IMR-90 (cell line): ENCODE measurements at regions not wholly inside any gene's neighbourhood (a gene's known extent, or its start where the extent isn't known, plus 50 kb on each side); places are given as distances from the start of the nearest gene placed in this dataset.

ENCODE experiments used
- ATAC-seq: fragments of 200-7000 bp; cut with Tn5 transposase; 2 replicates; pipeline ENCODE4 v1.9.1; 2020; ENCODE audit warnings: low read depth, mild to moderate bottlenecking, moderate library complexity
- BruUV-seq: library from RNA; stranded (reverse); fragments of 400-500 nt; replicated peaks from 2 replicates; lab custom pipeline; 2021; lab: Mats Ljungman, UMichigan
- CTCF ChIA-PET: fragments of 300-600 bp; formaldehyde crosslinking; extraction: SDS; loops from one replicate; lab custom pipeline; 2021; ENCODE audit warnings: antibody characterized with exemption; lab: Yijun Ruan, JAX
- POLR2A ChIA-PET: fragments of 300-600 bp; sonication (Branson Sonifier 250); formaldehyde crosslinking; loops from one replicate; lab custom pipeline; 2022; ENCODE audit warnings: antibody characterized with exemption; ENCODE audit not compliant: unreplicated experiment; lab: Charles Lee
- DNase-seq: peaks from one replicate; pipeline ENCODE4 v3.0.0; 2013
- H2AFZ ChIP-seq: replicated peaks from 2 replicates; pipeline ENCODE3; 2013; ENCODE audit warnings: low read length, mild to moderate bottlenecking; ENCODE audit not compliant: poor library complexity
- H2AK5ac ChIP-seq: 2 replicates; pipeline ENCODE4 v1.6.1; 2013; ENCODE audit warnings: low read depth, low read length, inconsistent platforms
- H2AK9ac ChIP-seq: replicated peaks from 2 replicates; pipeline ENCODE3; 2013; ENCODE audit warnings: mild to moderate bottlenecking, low read depth, low read length, moderate library complexity; ENCODE audit not compliant: poor library complexity
- H2BK120ac ChIP-seq: 2 replicates; pipeline ENCODE4 v1.6.1; 2013; ENCODE audit warnings: low read depth, low read length, inconsistent platforms
- H2BK15ac ChIP-seq: 3 replicates; pipeline ENCODE4 v1.6.1; 2013; ENCODE audit warnings: low read depth, low read length, inconsistent platforms
- H2BK20ac ChIP-seq: 2 replicates; pipeline ENCODE4 v1.6.1; 2013; ENCODE audit warnings: low read depth, mild to moderate bottlenecking, inconsistent platforms, low read length, moderate library complexity
- H2BK5ac ChIP-seq: 2 replicates; pipeline ENCODE4 v1.6.1; 2013; ENCODE audit warnings: mild to moderate bottlenecking, low read depth, low read length, inconsistent platforms; ENCODE audit not compliant: poor library complexity, severe bottlenecking
- H3K14ac ChIP-seq: replicated peaks from 2 replicates; pipeline ENCODE4 v1.6.1; 2013; ENCODE audit warnings: low read depth, low read length, inconsistent platforms
- H3K18ac ChIP-seq: 2 replicates; pipeline ENCODE4 v1.6.1; 2013; ENCODE audit warnings: low read depth, low read length, control low read depth
- H3K23ac ChIP-seq: 2 replicates; pipeline ENCODE4 v1.6.1; 2013; ENCODE audit warnings: low read depth, low read length, inconsistent platforms
- H3K27ac ChIP-seq: 2 replicates; pipeline ENCODE4 v1.5.1; 2013; ENCODE audit warnings: mild to moderate bottlenecking, control low read depth, low read length; ENCODE audit not compliant: insufficient read depth
- H3K27me3 ChIP-seq: 2 replicates; pipeline ENCODE4 v1.6.1; 2013; ENCODE audit warnings: low read length; ENCODE audit not compliant: control insufficient read depth, insufficient read depth
- H3K36me3 ChIP-seq: 2 replicates; pipeline ENCODE4 v1.6.1; 2013; ENCODE audit warnings: low read length, mixed read lengths; ENCODE audit not compliant: control insufficient read depth, insufficient read depth
- H3K4ac ChIP-seq: 2 replicates; pipeline ENCODE4 v1.6.1; 2013; ENCODE audit warnings: low read depth, low read length, inconsistent platforms
- H3K4me1 ChIP-seq: 2 replicates; pipeline ENCODE4 v1.6.1; 2013; ENCODE audit warnings: low read length, mixed read lengths; ENCODE audit not compliant: control insufficient read depth, insufficient read depth
- H3K4me2 ChIP-seq: 2 replicates; pipeline ENCODE4 v1.6.1; 2013; ENCODE audit warnings: low read depth, mild to moderate bottlenecking, control low read depth, low read length, moderate library complexity
- H3K4me3 ChIP-seq: 2 replicates; pipeline ENCODE4 v1.5.1; 2013; ENCODE audit warnings: low read depth, mild to moderate bottlenecking, control low read depth, low read length, moderate library complexity; ENCODE audit not compliant: insufficient read depth
- H3K56ac ChIP-seq: 2 replicates; pipeline ENCODE4 v1.6.1; 2013; ENCODE audit warnings: low read length, inconsistent platforms; ENCODE audit not compliant: insufficient read depth; ENCODE audit errors: extremely low read depth
- H3K79me1 ChIP-seq, 2 experiments: 2 replicates each; pipeline ENCODE4 v1.6.1; 2013; ENCODE audit warnings: low read length in 2 of 2, inconsistent platforms in 1 of 2, low read depth in 1 of 2
- H3K9ac ChIP-seq: 2 replicates; pipeline ENCODE4 v1.6.1; 2013; ENCODE audit warnings: low read depth, low read length, control low read depth
- H3K9me1 ChIP-seq: 2 replicates; pipeline ENCODE4 v1.6.1; 2013; ENCODE audit warnings: low read length, inconsistent platforms; ENCODE audit not compliant: insufficient read depth
- H3K9me3 ChIP-seq: 2 replicates; pipeline ENCODE4 v1.6.1; 2013; ENCODE audit warnings: low read length; ENCODE audit not compliant: control insufficient read depth, insufficient read depth
- H4K20me1 ChIP-seq: 2 replicates; pipeline ENCODE4 v1.6.1; 2013; ENCODE audit warnings: low read length, inconsistent platforms; ENCODE audit not compliant: insufficient read depth
- H4K5ac ChIP-seq: 2 replicates; pipeline ENCODE4 v1.6.1; 2013; ENCODE audit warnings: mild to moderate bottlenecking, low read depth, low read length, control low read depth
- H4K8ac ChIP-seq, 2 experiments: 2 replicates each; pipeline ENCODE4 v1.6.1; 2013; ENCODE audit warnings: low read depth in 2 of 2, low read length in 2 of 2, control low read depth in 1 of 2, inconsistent platforms in 1 of 2
- H4K91ac ChIP-seq: 2 replicates; pipeline ENCODE4 v1.6.1; 2013; ENCODE audit warnings: low read depth, low read length, inconsistent platforms; ENCODE audit not compliant: insufficient read depth
- BHLHE40 ChIP-seq: fragments of 150-350 bp; IDR thresholded peaks from 2 replicates; pipeline ENCODE4 v1.6.1; 2016; ENCODE audit warnings: mild to moderate bottlenecking, low read depth, low read length
- CEBPB ChIP-seq: IDR thresholded peaks from 2 replicates; pipeline ENCODE4 v1.6.1; 2012; ENCODE audit warnings: low read depth, low read length, improper control_type of control experiment
- CHD1 ChIP-seq: IDR thresholded peaks from 2 replicates; pipeline ENCODE4 v1.6.1; 2012; ENCODE audit warnings: low read depth, low read length, improper control_type of control experiment
- CTCF ChIP-seq: conservative IDR thresholded peaks from 2 replicates; pipeline ENCODE4 v1.5.1; 2012; ENCODE audit warnings: mild to moderate bottlenecking, low read depth, low read length, improper control_type of control experiment
- ELK1 ChIP-seq: fragments of 150-350 bp; IDR thresholded peaks from 2 replicates; pipeline ENCODE4 v1.6.1; 2016; ENCODE audit warnings: low read depth, mild to moderate bottlenecking, low read length, moderate library complexity, borderline replicate concordance
- FOS ChIP-seq: fragments of 150-350 bp; IDR thresholded peaks from 2 replicates; pipeline ENCODE4 v1.6.1; 2016; ENCODE audit warnings: low read depth, low read length
- MAFK ChIP-seq: IDR thresholded peaks from 2 replicates; pipeline ENCODE4 v1.6.1; 2012; ENCODE audit warnings: low read depth, low read length, improper control_type of control experiment
- MAZ ChIP-seq: IDR thresholded peaks from 2 replicates; pipeline ENCODE4 v1.6.1; 2012; ENCODE audit warnings: low read depth, mild to moderate bottlenecking, low read length, improper control_type of control experiment, moderate library complexity, borderline replicate concordance
- MXI1 ChIP-seq: IDR thresholded peaks from 2 replicates; pipeline ENCODE4 v1.6.1; 2012; ENCODE audit warnings: low read depth, mild to moderate bottlenecking, low read length, moderate library complexity, borderline replicate concordance
- NFE2L2 ChIP-seq: fragments of 150-350 bp; IDR thresholded peaks from 2 replicates; pipeline ENCODE4 v1.6.1; 2016; ENCODE audit warnings: low read depth, mild to moderate bottlenecking, low read length
- POLR2A ChIP-seq: IDR thresholded peaks from 2 replicates; pipeline ENCODE4 v1.6.1; 2012; ENCODE audit warnings: mild to moderate bottlenecking, low read depth, low read length
- RAD21 ChIP-seq: IDR thresholded peaks from 2 replicates; pipeline ENCODE4 v1.6.1; 2012; ENCODE audit warnings: low read length, improper control_type of control experiment
- RCOR1 ChIP-seq: IDR thresholded peaks from 2 replicates; pipeline ENCODE4 v1.6.1; 2012; ENCODE audit warnings: mild to moderate bottlenecking, low read length, improper control_type of control experiment; ENCODE audit not compliant: insufficient replicate concordance
- RFX5 ChIP-seq: IDR thresholded peaks from 2 replicates; pipeline ENCODE4 v1.8.0; 2012; ENCODE audit warnings: low read depth, mild to moderate bottlenecking, low read length, moderate library complexity
- SMC3 ChIP-seq: fragments of 150-350 bp; IDR thresholded peaks from 2 replicates; pipeline ENCODE4 v1.6.1; 2016; ENCODE audit warnings: low read depth, mild to moderate bottlenecking, antibody characterized with exemption, low read length, moderate library complexity
- USF2 ChIP-seq: fragments of 150-350 bp; IDR thresholded peaks from 2 replicates; pipeline ENCODE4 v1.6.1; 2017; ENCODE audit warnings: mild to moderate bottlenecking, antibody characterized with exemption, low read length, low read depth
- WGBS, 2 experiments: methylation state at CpG; one replicate each; pipeline versions ENCODE4 v1.1.5 to v1.1.7; 2013; ENCODE audit warnings: missing lambda C conversion rate in 2 of 2; ENCODE audit not compliant: insufficient read length in 1 of 2; ENCODE audit errors: extremely low coverage in 2 of 2; 5-methylcytosine and 5-hydroxymethylcytosine counted together
- dilution Hi-C: fragments of 300-500 bp; cut with HindIII; formaldehyde crosslinking; loops from one replicate; pipeline ENCODE4 v1.14.3; 2018; ENCODE audit warnings: low sequenced_read_pairs; ENCODE audit not compliant: unreplicated experiment
- in situ Hi-C: fragments of 300-500 bp; cut with MboI; formaldehyde crosslinking; loops from 3 replicates; pipeline ENCODE4 v1.14.3; 2019; ENCODE audit warnings: low sequenced_read_pairs, inconsistent platforms, mixed read lengths
- intact Hi-C: fragments of 100-400 bp; cut with micrococcal nuclease; formaldehyde crosslinking; loops from 2 replicates; pipeline ENCODE4 v1.10.0; 2022

- no peak overlapping the region for H3K14ac ChIP-seq
- no peaks in the 10 kb centered on the region for H3K9me1 ChIP-seq
- H2AK9ac ChIP-seq: no peak overlapping the region
- in situ Hi-C loops (no loop called here), dilution Hi-C loops (no loop called here), intact Hi-C loops (no loop called here)
- no peak overlapping the region for H3K4me2 ChIP-seq
- no peak overlapping the region for H4K91ac ChIP-seq
- H2AK5ac ChIP-seq: no peak overlapping the region
- H2BK120ac ChIP-seq: no peak overlapping the region
- H4K5ac ChIP-seq: no peak overlapping the region
- no peak overlapping the region for H4K8ac ChIP-seq
- no peak overlapping the region for H3K27ac ChIP-seq
- no peaks in the 10 kb centered on the region for H3K9me3 ChIP-seq
- peaks cover 3% of the 10 kb centered on the region; the same call in 1 of the 2 replicates for H4K20me1 ChIP-seq
- H3K27me3 ChIP-seq: peaks cover 2% of the 10 kb centered on the region; the same call in 1 of the 2 replicates
- no peaks in the 10 kb centered on the region for H3K4me1 ChIP-seq
- no peak overlapping the region for H2AFZ ChIP-seq
- BruUV-seq: no TSS peak
- no peak overlapping the region for H3K4ac ChIP-seq
- H3K36me3 ChIP-seq: no peaks in the 10 kb centered on the region
- H3K9ac ChIP-seq: no peak overlapping the region
- H3K23ac ChIP-seq: no peak overlapping the region
- TF ChIP-seq BHLHE40 (no peak), CHD1 (no peak), RAD21 (no peak), MAZ (no peak), ELK1 (no peak), CTCF (no peak), USF2 (no peak), SMC3 (no peak), NFE2L2 (no peak), RFX5 (no peak), RCOR1 (no peak), MXI1 (no peak), FOS (no peak), POLR2A (no peak), CEBPB (no peak), MAFK (no peak)
- no peak overlapping the region for H3K56ac ChIP-seq
- no peak overlapping the region for H2BK15ac ChIP-seq
- DNase-seq: no peak
- no peak overlapping the region for H3K18ac ChIP-seq
- H2BK5ac ChIP-seq: no peak overlapping the region
- ATAC-seq: no peak
- no CpG with 5 or more reads among the region's 2 CpGs for WGBS, 2 experiments
- CTCF ChIA-PET: no interaction called here
- POLR2A ChIA-PET: no interaction called here
- H2BK20ac ChIP-seq: no peak overlapping the region
- H3K79me1 ChIP-seq: no peaks in the 10 kb centered on the region
- H3K4me3 ChIP-seq: no peak overlapping the region
These were observed 491.3 kb upstream of the IL12A start for GRCh38 chr3:159497361-159497760.
